GM23338 (cell line): ENCODE measurements at regions not wholly inside any gene's neighbourhood (a gene's known extent, or its start where the extent isn't known, plus 50 kb on each side); places are given as distances from the start of the nearest gene placed in this dataset.

Experiments used
- ATAC-seq: fragments of 200-7000 bp; cut with Tn5 transposase; 3 replicates; pipeline ENCODE4 v1.9.1; 2020
- DNase-seq: peaks from one replicate; pipeline ENCODE4 v3.0.0-alpha.2; 2015; ENCODE audit warnings: low spot score
- H2AFZ ChIP-seq: fragments of 200-600 bp; sonication (generic); 2 replicates; pipeline ENCODE4 v1.8.0; 2016; ENCODE audit warnings: antibody characterized with exemption, mild to moderate bottlenecking, moderate library complexity
- H3F3A ChIP-seq: fragments of 200-600 bp; sonication (generic); replicated peaks from 2 replicates; pipeline ENCODE4 v1.8.0; 2017; ENCODE audit warnings: antibody characterized with exemption, mixed run types, low read depth
- H3K27ac ChIP-seq: fragments of 200-600 bp; sonication (generic); 2 replicates; pipeline ENCODE4 v1.6.1; 2016; ENCODE audit warnings: low read depth
- H3K27me3 ChIP-seq: fragments of 200-600 bp; sonication (generic); 2 replicates; pipeline ENCODE4 v1.8.0; 2016; ENCODE audit warnings: mild to moderate bottlenecking, mixed run types, moderate library complexity; ENCODE audit not compliant: insufficient read depth
- H3K36me3 ChIP-seq: fragments of 200-600 bp; sonication (generic); 2 replicates; pipeline ENCODE4 v1.8.0; 2016; ENCODE audit warnings: mild to moderate bottlenecking; ENCODE audit not compliant: insufficient read depth
- H3K4me1 ChIP-seq: fragments of 200-600 bp; sonication (generic); 2 replicates; pipeline ENCODE4 v1.8.0; 2016; ENCODE audit warnings: mild to moderate bottlenecking, moderate library complexity; ENCODE audit not compliant: insufficient read depth
- H3K4me2 ChIP-seq: fragments of 200-600 bp; sonication (generic); 2 replicates; pipeline ENCODE4 v1.7.1; 2017; ENCODE audit warnings: mixed run types
- H3K4me3 ChIP-seq: fragments of 200-600 bp; sonication (generic); 2 replicates; pipeline ENCODE4 v1.6.1; 2016; ENCODE audit warnings: mixed run types
- H3K79me2 ChIP-seq: fragments of 200-600 bp; sonication (generic); replicated peaks from 2 replicates; pipeline ENCODE4 v1.8.0; 2017; ENCODE audit warnings: mild to moderate bottlenecking; ENCODE audit not compliant: insufficient read depth
- H3K9me2 ChIP-seq: fragments of 200-600 bp; sonication (generic); 2 replicates; pipeline ENCODE4 v1.8.0; 2017; ENCODE audit not compliant: insufficient read depth
- H4K20me1 ChIP-seq: fragments of 200-600 bp; sonication (generic); replicated peaks from 2 replicates; pipeline ENCODE4 v1.8.0; 2017; ENCODE audit warnings: mild to moderate bottlenecking; ENCODE audit not compliant: insufficient read depth
- H3K27ac Mint-ChIP-seq: 2 replicates; pipeline ENCODE4 v1.8.0; 2020; ENCODE audit warnings: inconsistent platforms, mild to moderate bottlenecking, moderate library complexity, mixed read lengths
- H3K27me3 Mint-ChIP-seq: 3 replicates; pipeline ENCODE4 v1.8.0; 2022; ENCODE audit warnings: low read depth, mild to moderate bottlenecking, moderate library complexity, mixed read lengths, inconsistent platforms; ENCODE audit not compliant: insufficient read depth, poor library complexity
- H3K36me3 Mint-ChIP-seq: 3 replicates; pipeline ENCODE4 v1.8.0; 2021; ENCODE audit warnings: low read depth, mild to moderate bottlenecking, inconsistent platforms, moderate library complexity, mixed read lengths
- H3K4me1 Mint-ChIP-seq: 3 replicates; pipeline ENCODE4 v1.8.0; 2020; ENCODE audit warnings: mild to moderate bottlenecking, inconsistent platforms, mixed read lengths
- H3K4me3 Mint-ChIP-seq: 3 replicates; pipeline ENCODE4 v1.8.0; 2021; ENCODE audit warnings: moderate library complexity, mild to moderate bottlenecking, inconsistent platforms, mixed read lengths
- H3K9me3 Mint-ChIP-seq: 3 replicates; pipeline ENCODE4 v1.8.0; 2020; ENCODE audit warnings: moderate library complexity, mild to moderate bottlenecking, inconsistent platforms, mixed read lengths
- CREB1 ChIP-seq: fragments of 250-450 bp; sonication (Bioruptor Pico); IDR thresholded peaks from 2 replicates; pipeline ENCODE4 v1.5.0; 2020; ENCODE audit warnings: low read depth, mild to moderate bottlenecking, moderate library complexity
- EZH2 ChIP-seq: fragments of 200-600 bp; sonication (generic); IDR thresholded peaks from one replicate; pipeline ENCODE4 v1.8.0; 2017; ENCODE audit warnings: antibody characterized with exemption, mild to moderate bottlenecking, low read depth; ENCODE audit not compliant: unreplicated experiment
- EZH2phosphoT487 ChIP-seq: fragments of 200-600 bp; sonication (generic); IDR thresholded peaks from one replicate; pipeline ENCODE4 v1.8.1; 2018; ENCODE audit warnings: antibody characterized with exemption; ENCODE audit not compliant: unreplicated experiment
- JUNB ChIP-seq: IDR thresholded peaks from one replicate; pipeline ENCODE4 v1.6.1; 2016; ENCODE audit warnings: antibody characterized with exemption; ENCODE audit not compliant: unreplicated experiment
- NANOG ChIP-seq: IDR thresholded peaks from 2 replicates; pipeline ENCODE4 v1.6.1; 2016; ENCODE audit warnings: antibody characterized with exemption, borderline replicate concordance
- POLR2AphosphoS5 ChIP-seq: IDR thresholded peaks from 2 replicates; pipeline ENCODE4 v1.6.1; 2016; ENCODE audit warnings: antibody characterized with exemption, low read depth
- STAT1 ChIP-seq: IDR thresholded peaks from one replicate; pipeline ENCODE4 v1.6.1; 2016; ENCODE audit warnings: antibody characterized with exemption; ENCODE audit not compliant: unreplicated experiment
- ZNF114 ChIP-seq: fragments of 250-450 bp; sonication (Bioruptor Pico); IDR thresholded peaks from 2 replicates; pipeline ENCODE4 v1.5.0; 2020; ENCODE audit warnings: mild to moderate bottlenecking, moderate library complexity
- ZNF331 ChIP-seq: fragments of 250-450 bp; sonication (Bioruptor Pico); IDR thresholded peaks from 2 replicates; pipeline ENCODE4 v1.5.0; 2020; ENCODE audit warnings: low read depth, mild to moderate bottlenecking, moderate library complexity
- TF ChIP-seq, protein P1 (sequence below): IDR thresholded peaks from 2 replicates; pipeline ENCODE4 v1.6.1; 2016; ENCODE audit warnings: antibody characterized with exemption
- TF ChIP-seq, protein P2 (sequence below): IDR thresholded peaks from one replicate; pipeline ENCODE4 v1.6.1; 2018; ENCODE audit warnings: antibody characterized with exemption; ENCODE audit not compliant: unreplicated experiment
- TF ChIP-seq, protein P3 (sequence below), 2 experiments: fragments of 200-600 bp in 1 of 2; sonication (generic) in 1 of 2; conservative IDR thresholded peaks; 2 replicates each; pipeline versions ENCODE4 v1.5.1 to v1.6.1; 2016 to 2017; ENCODE audit warnings: antibody characterized with exemption in 2 of 2, low read depth in 2 of 2, mild to moderate bottlenecking in 2 of 2, moderate library complexity in 1 of 2
- TF ChIP-seq, protein P4 (sequence below): fragments of 250-450 bp; sonication (Bioruptor Pico); IDR thresholded peaks from 2 replicates; pipeline ENCODE4 v1.5.0; 2020; ENCODE audit warnings: mild to moderate bottlenecking, moderate library complexity

DNA sequence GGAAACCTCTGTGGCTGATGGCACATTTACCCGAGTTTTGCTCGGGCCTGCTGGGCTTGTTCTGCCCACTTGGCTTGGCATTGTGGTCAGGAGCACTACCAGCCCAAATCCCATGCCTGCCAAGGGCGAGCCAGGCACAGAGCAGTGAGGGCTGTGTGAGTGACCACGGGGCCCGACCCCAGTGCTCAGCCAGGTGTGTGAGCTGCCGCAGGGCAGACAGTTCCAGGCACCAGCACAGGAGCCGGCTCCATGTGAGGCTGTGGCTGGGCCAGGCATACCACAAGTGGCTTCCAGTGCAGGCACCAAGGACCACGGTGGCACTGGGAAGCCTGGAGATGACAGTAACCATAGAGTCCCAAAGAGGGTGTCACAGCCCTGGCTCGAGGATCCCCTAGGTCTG lies 1225.5 kb upstream of the GJE1 start:
- H4K20me1 ChIP-seq = no peaks in the 10 kb centered on the region
- H3K4me2 ChIP-seq = no peak overlapping the region
- no peaks in the 10 kb centered on the region; the same call in 1 of the 2 replicates for H3K9me2 ChIP-seq
- Mint-ChIP-seq H3K4me3 (no peak overlapping the region), H3K27ac (no peak overlapping the region), H3K36me3 (peaks cover 14% of the 10 kb centered on the region), H3K27me3 (peaks cover 2% of the 10 kb centered on the region), H3K4me1 (no peaks in the 10 kb centered on the region), H3K9me3 (peaks cover 15% of the 10 kb centered on the region)
- no peak for DNase-seq
- H2AFZ ChIP-seq = no peak overlapping the region
- no peaks in the 10 kb centered on the region for H3F3A ChIP-seq
- ATAC-seq = no peak
- no peaks in the 10 kb centered on the region for H3K4me1 ChIP-seq
- TF ChIP-seq, protein P1, sequence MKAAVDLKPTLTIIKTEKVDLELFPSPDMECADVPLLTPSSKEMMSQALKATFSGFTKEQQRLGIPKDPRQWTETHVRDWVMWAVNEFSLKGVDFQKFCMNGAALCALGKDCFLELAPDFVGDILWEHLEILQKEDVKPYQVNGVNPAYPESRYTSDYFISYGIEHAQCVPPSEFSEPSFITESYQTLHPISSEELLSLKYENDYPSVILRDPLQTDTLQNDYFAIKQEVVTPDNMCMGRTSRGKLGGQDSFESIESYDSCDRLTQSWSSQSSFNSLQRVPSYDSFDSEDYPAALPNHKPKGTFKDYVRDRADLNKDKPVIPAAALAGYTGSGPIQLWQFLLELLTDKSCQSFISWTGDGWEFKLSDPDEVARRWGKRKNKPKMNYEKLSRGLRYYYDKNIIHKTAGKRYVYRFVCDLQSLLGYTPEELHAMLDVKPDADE = no peak
- TF ChIP-seq, protein P2, sequence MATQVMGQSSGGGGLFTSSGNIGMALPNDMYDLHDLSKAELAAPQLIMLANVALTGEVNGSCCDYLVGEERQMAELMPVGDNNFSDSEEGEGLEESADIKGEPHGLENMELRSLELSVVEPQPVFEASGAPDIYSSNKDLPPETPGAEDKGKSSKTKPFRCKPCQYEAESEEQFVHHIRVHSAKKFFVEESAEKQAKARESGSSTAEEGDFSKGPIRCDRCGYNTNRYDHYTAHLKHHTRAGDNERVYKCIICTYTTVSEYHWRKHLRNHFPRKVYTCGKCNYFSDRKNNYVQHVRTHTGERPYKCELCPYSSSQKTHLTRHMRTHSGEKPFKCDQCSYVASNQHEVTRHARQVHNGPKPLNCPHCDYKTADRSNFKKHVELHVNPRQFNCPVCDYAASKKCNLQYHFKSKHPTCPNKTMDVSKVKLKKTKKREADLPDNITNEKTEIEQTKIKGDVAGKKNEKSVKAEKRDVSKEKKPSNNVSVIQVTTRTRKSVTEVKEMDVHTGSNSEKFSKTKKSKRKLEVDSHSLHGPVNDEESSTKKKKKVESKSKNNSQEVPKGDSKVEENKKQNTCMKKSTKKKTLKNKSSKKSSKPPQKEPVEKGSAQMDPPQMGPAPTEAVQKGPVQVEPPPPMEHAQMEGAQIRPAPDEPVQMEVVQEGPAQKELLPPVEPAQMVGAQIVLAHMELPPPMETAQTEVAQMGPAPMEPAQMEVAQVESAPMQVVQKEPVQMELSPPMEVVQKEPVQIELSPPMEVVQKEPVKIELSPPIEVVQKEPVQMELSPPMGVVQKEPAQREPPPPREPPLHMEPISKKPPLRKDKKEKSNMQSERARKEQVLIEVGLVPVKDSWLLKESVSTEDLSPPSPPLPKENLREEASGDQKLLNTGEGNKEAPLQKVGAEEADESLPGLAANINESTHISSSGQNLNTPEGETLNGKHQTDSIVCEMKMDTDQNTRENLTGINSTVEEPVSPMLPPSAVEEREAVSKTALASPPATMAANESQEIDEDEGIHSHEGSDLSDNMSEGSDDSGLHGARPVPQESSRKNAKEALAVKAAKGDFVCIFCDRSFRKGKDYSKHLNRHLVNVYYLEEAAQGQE = no peak
- TF ChIP-seq, protein P3, sequence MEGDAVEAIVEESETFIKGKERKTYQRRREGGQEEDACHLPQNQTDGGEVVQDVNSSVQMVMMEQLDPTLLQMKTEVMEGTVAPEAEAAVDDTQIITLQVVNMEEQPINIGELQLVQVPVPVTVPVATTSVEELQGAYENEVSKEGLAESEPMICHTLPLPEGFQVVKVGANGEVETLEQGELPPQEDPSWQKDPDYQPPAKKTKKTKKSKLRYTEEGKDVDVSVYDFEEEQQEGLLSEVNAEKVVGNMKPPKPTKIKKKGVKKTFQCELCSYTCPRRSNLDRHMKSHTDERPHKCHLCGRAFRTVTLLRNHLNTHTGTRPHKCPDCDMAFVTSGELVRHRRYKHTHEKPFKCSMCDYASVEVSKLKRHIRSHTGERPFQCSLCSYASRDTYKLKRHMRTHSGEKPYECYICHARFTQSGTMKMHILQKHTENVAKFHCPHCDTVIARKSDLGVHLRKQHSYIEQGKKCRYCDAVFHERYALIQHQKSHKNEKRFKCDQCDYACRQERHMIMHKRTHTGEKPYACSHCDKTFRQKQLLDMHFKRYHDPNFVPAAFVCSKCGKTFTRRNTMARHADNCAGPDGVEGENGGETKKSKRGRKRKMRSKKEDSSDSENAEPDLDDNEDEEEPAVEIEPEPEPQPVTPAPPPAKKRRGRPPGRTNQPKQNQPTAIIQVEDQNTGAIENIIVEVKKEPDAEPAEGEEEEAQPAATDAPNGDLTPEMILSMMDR (conservative IDR thresholded peaks at IDR 0.05; ENCODE audit: low read depth in 2 of 2) = no peak
- TF ChIP-seq, protein P4, sequence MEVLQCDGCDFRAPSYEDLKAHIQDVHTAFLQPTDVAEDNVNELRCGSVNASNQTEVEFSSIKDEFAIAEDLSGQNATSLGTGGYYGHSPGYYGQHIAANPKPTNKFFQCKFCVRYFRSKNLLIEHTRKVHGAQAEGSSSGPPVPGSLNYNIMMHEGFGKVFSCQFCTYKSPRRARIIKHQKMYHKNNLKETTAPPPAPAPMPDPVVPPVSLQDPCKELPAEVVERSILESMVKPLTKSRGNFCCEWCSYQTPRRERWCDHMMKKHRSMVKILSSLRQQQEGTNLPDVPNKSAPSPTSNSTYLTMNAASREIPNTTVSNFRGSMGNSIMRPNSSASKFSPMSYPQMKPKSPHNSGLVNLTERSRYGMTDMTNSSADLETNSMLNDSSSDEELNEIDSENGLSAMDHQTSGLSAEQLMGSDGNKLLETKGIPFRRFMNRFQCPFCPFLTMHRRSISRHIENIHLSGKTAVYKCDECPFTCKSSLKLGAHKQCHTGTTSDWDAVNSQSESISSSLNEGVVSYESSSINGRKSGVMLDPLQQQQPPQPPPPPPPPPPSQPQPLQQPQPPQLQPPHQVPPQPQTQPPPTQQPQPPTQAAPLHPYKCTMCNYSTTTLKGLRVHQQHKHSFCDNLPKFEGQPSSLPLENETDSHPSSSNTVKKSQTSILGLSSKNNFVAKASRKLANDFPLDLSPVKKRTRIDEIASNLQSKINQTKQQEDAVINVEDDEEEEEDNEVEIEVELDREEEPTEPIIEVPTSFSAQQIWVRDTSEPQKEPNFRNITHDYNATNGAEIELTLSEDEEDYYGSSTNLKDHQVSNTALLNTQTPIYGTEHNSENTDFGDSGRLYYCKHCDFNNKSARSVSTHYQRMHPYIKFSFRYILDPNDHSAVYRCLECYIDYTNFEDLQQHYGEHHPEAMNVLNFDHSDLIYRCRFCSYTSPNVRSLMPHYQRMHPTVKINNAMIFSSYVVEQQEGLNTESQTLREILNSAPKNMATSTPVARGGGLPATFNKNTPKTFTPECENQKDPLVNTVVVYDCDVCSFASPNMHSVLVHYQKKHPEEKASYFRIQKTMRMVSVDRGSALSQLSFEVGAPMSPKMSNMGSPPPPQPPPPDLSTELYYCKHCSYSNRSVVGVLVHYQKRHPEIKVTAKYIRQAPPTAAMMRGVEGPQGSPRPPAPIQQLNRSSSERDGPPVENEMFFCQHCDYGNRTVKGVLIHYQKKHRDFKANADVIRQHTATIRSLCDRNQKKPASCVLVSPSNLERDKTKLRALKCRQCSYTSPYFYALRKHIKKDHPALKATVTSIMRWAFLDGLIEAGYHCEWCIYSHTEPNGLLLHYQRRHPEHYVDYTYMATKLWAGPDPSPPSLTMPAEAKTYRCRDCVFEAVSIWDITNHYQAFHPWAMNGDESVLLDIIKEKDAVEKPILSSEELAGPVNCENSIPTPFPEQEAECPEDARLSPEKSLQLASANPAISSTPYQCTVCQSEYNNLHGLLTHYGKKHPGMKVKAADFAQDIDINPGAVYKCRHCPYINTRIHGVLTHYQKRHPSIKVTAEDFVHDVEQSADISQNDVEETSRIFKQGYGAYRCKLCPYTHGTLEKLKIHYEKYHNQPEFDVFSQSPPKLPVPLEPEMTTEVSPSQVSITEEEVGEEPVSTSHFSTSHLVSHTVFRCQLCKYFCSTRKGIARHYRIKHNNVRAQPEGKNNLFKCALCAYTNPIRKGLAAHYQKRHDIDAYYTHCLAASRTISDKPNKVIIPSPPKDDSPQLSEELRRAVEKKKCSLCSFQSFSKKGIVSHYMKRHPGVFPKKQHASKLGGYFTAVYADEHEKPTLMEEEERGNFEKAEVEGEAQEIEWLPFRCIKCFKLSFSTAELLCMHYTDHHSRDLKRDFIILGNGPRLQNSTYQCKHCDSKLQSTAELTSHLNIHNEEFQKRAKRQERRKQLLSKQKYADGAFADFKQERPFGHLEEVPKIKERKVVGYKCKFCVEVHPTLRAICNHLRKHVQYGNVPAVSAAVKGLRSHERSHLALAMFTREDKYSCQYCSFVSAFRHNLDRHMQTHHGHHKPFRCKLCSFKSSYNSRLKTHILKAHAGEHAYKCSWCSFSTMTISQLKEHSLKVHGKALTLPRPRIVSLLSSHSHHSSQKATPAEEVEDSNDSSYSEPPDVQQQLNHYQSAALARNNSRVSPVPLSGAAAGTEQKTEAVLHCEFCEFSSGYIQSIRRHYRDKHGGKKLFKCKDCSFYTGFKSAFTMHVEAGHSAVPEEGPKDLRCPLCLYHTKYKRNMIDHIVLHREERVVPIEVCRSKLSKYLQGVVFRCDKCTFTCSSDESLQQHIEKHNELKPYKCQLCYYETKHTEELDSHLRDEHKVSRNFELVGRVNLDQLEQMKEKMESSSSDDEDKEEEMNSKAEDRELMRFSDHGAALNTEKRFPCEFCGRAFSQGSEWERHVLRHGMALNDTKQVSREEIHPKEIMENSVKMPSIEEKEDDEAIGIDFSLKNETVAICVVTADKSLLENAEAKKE = no peak
- TF ChIP-seq ZNF114 (no peak), POLR2AphosphoS5 (no peak), JUNB (no peak), EZH2phosphoT487 (no peak), ZNF331 (CRISPR knock-in tag) (no peak), STAT1 (no peak), EZH2 (no peak), CREB1 (no peak), NANOG (no peak)
- H3K27me3 ChIP-seq = no peaks in the 10 kb centered on the region
- H3K4me3 ChIP-seq = no peak overlapping the region
- no peaks in the 10 kb centered on the region for H3K79me2 ChIP-seq
- no peaks in the 10 kb centered on the region for H3K36me3 ChIP-seq
- no peak overlapping the region for H3K27ac ChIP-seq
